ENCODE measurements at regions not wholly inside any gene's neighbourhood (a gene's known extent, or its start where the extent isn't known, plus 50 kb on each side); places are given as distances from the start of the nearest gene placed in this dataset.
"Not testable (repeated sequence)": the region's sequence is repeated elsewhere in the genome, so short reads cannot be mapped to it uniquely, and the experiment has no call there.

DNA sequence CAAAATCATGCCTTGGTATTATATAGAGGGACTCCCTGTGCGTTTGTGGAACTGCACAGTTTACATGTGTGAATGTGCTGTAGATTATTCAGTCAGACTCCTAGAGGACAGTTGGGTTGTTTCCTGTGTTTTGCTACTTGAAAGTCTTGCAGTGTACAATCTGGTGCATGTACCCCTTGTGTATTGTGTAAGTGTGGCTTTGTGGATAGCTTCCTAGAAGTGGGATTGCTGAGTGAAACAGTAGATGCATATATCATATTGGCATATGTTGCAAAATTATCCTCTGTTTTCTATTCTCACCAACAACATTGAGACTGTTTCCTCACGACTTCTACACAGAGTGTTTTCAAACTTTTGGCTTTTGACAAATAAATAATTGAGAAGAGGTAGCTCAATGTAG, 263.7 kb downstream of the MAP2K6 start:
- peak; percentile 43 for FAIRE-seq
- no peaks in the 10 kb centered on the region for H3K36me3 Mint-ChIP-seq (ENCODE audit: low read depth, unreplicated experiment)
- H3K4me2 ChIP-seq (ENCODE audit: low read length) = no peak overlapping the region
- H3K36me3 ChIP-seq (ENCODE audit: insufficient read depth, low read length) = no peaks in the 10 kb centered on the region
- TF ChIP-seq EZH2 (IDR thresholded peaks at IDR 0.05; ENCODE audit: insufficient read depth, low read length) = no peak
- H3K27ac ChIP-seq (ENCODE audit: low read depth, low read length) = no peak overlapping the region
- no peak overlapping the region for H3K4me3 Mint-ChIP-seq (ENCODE audit: unreplicated experiment)
- H3K79me2 ChIP-seq (ENCODE audit: insufficient read depth, low read length) = no peaks in the 10 kb centered on the region
- no peak overlapping the region for H3K9ac ChIP-seq (ENCODE audit: low read length)
- DNase-seq (ENCODE audit: low read depth) = no peak
- no peaks in the 10 kb centered on the region for H3K27me3 ChIP-seq (ENCODE audit: insufficient read depth, low read length)
- no peaks in the 10 kb centered on the region for H3K9me3 Mint-ChIP-seq (ENCODE audit: unreplicated experiment)
- peaks cover 16% of the 10 kb centered on the region for H3K4me1 Mint-ChIP-seq (ENCODE audit: low read depth, unreplicated experiment)
- H3K4me3 ChIP-seq (ENCODE audit: insufficient read depth, low read depth, low read length) = no peak overlapping the region
- no peaks in the 10 kb centered on the region for H4K20me1 ChIP-seq (ENCODE audit: insufficient read depth, low read length)
- H3K9me3 ChIP-seq (ENCODE audit: insufficient read depth, low read depth, low read length) = no peaks in the 10 kb centered on the region
- no peak overlapping the region for H2AFZ ChIP-seq (ENCODE audit: low read depth, low read length)
- peaks cover 3% of the 10 kb centered on the region for H3K4me1 ChIP-seq (ENCODE audit: insufficient read depth, low read length)
- H3K27ac Mint-ChIP-seq (ENCODE audit: unreplicated experiment) = no peak overlapping the region
- no peaks in the 10 kb centered on the region for H3K27me3 Mint-ChIP-seq (ENCODE audit: low read depth, unreplicated experiment)

DNA sequence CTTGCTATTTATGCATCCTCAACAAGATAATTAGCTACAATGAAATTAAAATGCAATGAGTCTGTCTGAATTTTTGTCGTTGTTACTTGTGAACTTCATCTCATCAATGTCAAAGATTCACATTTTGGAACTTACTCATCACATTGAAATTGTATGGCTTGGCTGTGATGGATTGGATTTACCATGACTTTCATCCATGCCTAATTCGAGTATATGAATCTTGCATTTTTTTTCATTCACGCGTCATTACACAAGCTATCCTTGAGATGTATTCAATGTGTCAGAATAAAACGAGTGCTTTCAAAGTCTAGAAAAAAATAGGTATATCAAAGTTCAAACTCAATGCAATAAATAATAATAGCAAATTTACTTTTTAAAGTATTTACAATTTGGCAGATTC, 265.3 kb downstream of the MAP2K6 start:
- Mint-ChIP-seq H3K4me3 (ENCODE audit: unreplicated experiment) (no peak overlapping the region), H3K4me1 (ENCODE audit: low read depth, unreplicated experiment) (peaks cover 8% of the 10 kb centered on the region), H3K9me3 (ENCODE audit: unreplicated experiment) (no peaks in the 10 kb centered on the region), H3K36me3 (ENCODE audit: low read depth, unreplicated experiment) (no peaks in the 10 kb centered on the region), H3K27me3 (ENCODE audit: low read depth, unreplicated experiment) (no peaks in the 10 kb centered on the region), H3K27ac (ENCODE audit: unreplicated experiment) (no peak overlapping the region)
- Histone ChIP-seq H3K4me1 (ENCODE audit: insufficient read depth, low read length) (no peaks in the 10 kb centered on the region), H3K9ac (ENCODE audit: low read length) (no peak overlapping the region), H3K79me2 (ENCODE audit: insufficient read depth, low read length) (no peaks in the 10 kb centered on the region), H2AFZ (ENCODE audit: low read depth, low read length) (no peak overlapping the region), H3K27ac (ENCODE audit: low read depth, low read length) (no peak overlapping the region), H4K20me1 (ENCODE audit: insufficient read depth, low read length) (no peaks in the 10 kb centered on the region), H3K36me3 (ENCODE audit: insufficient read depth, low read length) (no peaks in the 10 kb centered on the region), H3K27me3 (ENCODE audit: insufficient read depth, low read length) (no peaks in the 10 kb centered on the region), H3K9me3 (ENCODE audit: insufficient read depth, low read depth, low read length) (no peaks in the 10 kb centered on the region), H3K4me2 (ENCODE audit: low read length) (no peak overlapping the region), H3K4me3 (ENCODE audit: insufficient read depth, low read depth, low read length) (no peak overlapping the region)
- DNase-seq (ENCODE audit: low read depth) = peak; percentile 78
- no peak for FAIRE-seq
- no peak for TF ChIP-seq EZH2 (IDR thresholded peaks at IDR 0.05; ENCODE audit: insufficient read depth, low read length)
- TF ChIP-seq, protein P1, sequence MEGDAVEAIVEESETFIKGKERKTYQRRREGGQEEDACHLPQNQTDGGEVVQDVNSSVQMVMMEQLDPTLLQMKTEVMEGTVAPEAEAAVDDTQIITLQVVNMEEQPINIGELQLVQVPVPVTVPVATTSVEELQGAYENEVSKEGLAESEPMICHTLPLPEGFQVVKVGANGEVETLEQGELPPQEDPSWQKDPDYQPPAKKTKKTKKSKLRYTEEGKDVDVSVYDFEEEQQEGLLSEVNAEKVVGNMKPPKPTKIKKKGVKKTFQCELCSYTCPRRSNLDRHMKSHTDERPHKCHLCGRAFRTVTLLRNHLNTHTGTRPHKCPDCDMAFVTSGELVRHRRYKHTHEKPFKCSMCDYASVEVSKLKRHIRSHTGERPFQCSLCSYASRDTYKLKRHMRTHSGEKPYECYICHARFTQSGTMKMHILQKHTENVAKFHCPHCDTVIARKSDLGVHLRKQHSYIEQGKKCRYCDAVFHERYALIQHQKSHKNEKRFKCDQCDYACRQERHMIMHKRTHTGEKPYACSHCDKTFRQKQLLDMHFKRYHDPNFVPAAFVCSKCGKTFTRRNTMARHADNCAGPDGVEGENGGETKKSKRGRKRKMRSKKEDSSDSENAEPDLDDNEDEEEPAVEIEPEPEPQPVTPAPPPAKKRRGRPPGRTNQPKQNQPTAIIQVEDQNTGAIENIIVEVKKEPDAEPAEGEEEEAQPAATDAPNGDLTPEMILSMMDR (IDR thresholded peaks at IDR 0.05; ENCODE audit: insufficient read depth, low read depth, low read length) = no peak

DNA sequence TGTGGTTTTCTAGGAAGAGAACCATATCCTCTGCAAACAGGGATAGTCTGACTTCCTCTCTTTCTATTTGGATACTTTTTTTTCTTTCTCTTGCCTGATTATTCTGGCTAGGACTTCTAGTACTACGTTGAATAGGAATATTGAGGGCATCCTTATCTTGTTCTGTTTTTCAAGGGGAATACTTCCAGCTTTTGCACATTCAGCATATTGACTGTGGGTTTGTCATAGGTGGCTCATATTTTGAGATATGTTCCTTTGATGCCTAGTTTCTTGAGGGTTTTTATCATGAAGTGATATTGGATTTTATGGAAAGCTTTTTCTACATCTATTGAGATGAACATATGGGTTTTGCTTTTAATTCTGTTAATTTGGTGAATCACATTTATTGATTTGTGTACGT, 269.8 kb downstream of the MAP2K6 start:
- TF ChIP-seq, protein P1 (IDR thresholded peaks at IDR 0.05; ENCODE audit: insufficient read depth, low read depth, low read length) = no peak
- no peak for TF ChIP-seq EZH2 (IDR thresholded peaks at IDR 0.05; ENCODE audit: insufficient read depth, low read length)
- H2AFZ ChIP-seq (ENCODE audit: low read depth, low read length) = no peak overlapping the region
- DNase-seq (ENCODE audit: low read depth) = no peak
- no peaks in the 10 kb centered on the region for H3K27me3 ChIP-seq (ENCODE audit: insufficient read depth, low read length)
- H3K4me2 ChIP-seq (ENCODE audit: low read length) = no peak overlapping the region
- peaks cover 3% of the 10 kb centered on the region for H3K9me3 ChIP-seq (ENCODE audit: insufficient read depth, low read depth, low read length)
- no peak overlapping the region for H3K9ac ChIP-seq (ENCODE audit: low read length)
- no peaks in the 10 kb centered on the region for H4K20me1 ChIP-seq (ENCODE audit: insufficient read depth, low read length)
- no peaks in the 10 kb centered on the region for H3K4me1 ChIP-seq (ENCODE audit: insufficient read depth, low read length)
- no peaks in the 10 kb centered on the region for H3K79me2 ChIP-seq (ENCODE audit: insufficient read depth, low read length)
- no peaks in the 10 kb centered on the region for H3K36me3 ChIP-seq (ENCODE audit: insufficient read depth, low read length)
- Mint-ChIP-seq H3K4me3 (ENCODE audit: unreplicated experiment) (no peak overlapping the region), H3K36me3 (ENCODE audit: low read depth, unreplicated experiment) (no peaks in the 10 kb centered on the region), H3K9me3 (ENCODE audit: unreplicated experiment) (peaks cover 7% of the 10 kb centered on the region), H3K4me1 (ENCODE audit: low read depth, unreplicated experiment) (no peaks in the 10 kb centered on the region), H3K27ac (ENCODE audit: unreplicated experiment) (no peak overlapping the region), H3K27me3 (ENCODE audit: low read depth, unreplicated experiment) (no peaks in the 10 kb centered on the region)
- FAIRE-seq = peak; percentile 34
- H3K4me3 ChIP-seq (ENCODE audit: insufficient read depth, low read depth, low read length) = no peak overlapping the region
- no peak overlapping the region for H3K27ac ChIP-seq (ENCODE audit: low read depth, low read length)

DNA sequence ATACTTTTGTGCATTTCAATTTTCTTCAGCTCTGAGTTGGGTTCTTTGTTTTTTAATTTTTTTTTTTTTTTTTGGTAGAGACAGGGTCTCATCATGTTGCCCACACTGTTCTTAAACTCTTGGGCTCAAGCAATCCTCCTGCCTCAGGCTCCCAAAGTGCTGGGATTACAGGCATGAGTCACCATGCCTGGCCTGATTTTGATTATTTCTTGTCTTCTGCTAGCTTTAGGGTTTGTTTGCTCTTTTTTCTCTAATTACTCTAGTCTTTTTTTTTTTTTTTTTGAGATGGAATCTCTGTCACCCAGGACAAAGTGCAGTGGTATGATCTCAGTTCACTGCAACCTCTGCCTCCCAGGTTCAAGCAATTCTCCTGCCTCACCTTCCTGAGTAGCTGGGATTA, 270.7 kb downstream of the MAP2K6 start:
- not testable (repeated sequence) for DNase-seq (ENCODE audit: low read depth); H3K9me3 Mint-ChIP-seq (ENCODE audit: unreplicated experiment)

More for the DNA sequence above, 270.7 kb downstream of the MAP2K6 start:
- not testable (repeated sequence) for H3K4me2 ChIP-seq (ENCODE audit: low read length); H3K4me1 Mint-ChIP-seq (ENCODE audit: low read depth, unreplicated experiment); H3K4me3 Mint-ChIP-seq (ENCODE audit: unreplicated experiment); H3K27me3 ChIP-seq (ENCODE audit: insufficient read depth, low read length); H3K36me3 ChIP-seq (ENCODE audit: insufficient read depth, low read length); H4K20me1 ChIP-seq (ENCODE audit: insufficient read depth, low read length); H2AFZ ChIP-seq (ENCODE audit: low read depth, low read length); FAIRE-seq; H3K27me3 Mint-ChIP-seq (ENCODE audit: low read depth, unreplicated experiment); H3K79me2 ChIP-seq (ENCODE audit: insufficient read depth, low read length); H3K9me3 ChIP-seq (ENCODE audit: insufficient read depth, low read depth, low read length); H3K27ac ChIP-seq (ENCODE audit: low read depth, low read length); H3K4me3 ChIP-seq (ENCODE audit: insufficient read depth, low read depth, low read length); H3K27ac Mint-ChIP-seq (ENCODE audit: unreplicated experiment); H3K4me1 ChIP-seq (ENCODE audit: insufficient read depth, low read length); H3K9ac ChIP-seq (ENCODE audit: low read length); H3K36me3 Mint-ChIP-seq (ENCODE audit: low read depth, unreplicated experiment)

Data from astrocyte (in vitro differentiated cells and primary cell).